Transverse colon (tissue), 4 donors: ENCODE measurements at regions not wholly inside any gene's neighbourhood (a gene's known extent, or its start where the extent isn't known, plus 50 kb on each side); places are given as distances from the start of the nearest gene placed in this dataset.

ENCODE experiments used
- DNase-seq: peaks from one replicate; pipeline ENCODE4 v3.0.0-alpha.2; 2019
- H3K27ac ChIP-seq, 4 donors: fragments of 200-600 bp; sonication (generic); 2 replicates each; pipeline ENCODE4 v1.5.1; 2016 to 2018; ENCODE audit warnings: inconsistent platforms in 4 of 4
- H3K27me3 ChIP-seq: fragments of 200-600 bp; sonication (generic); 2 replicates; pipeline ENCODE4 v1.5.1; 2017; ENCODE audit warnings: inconsistent platforms
- H3K36me3 ChIP-seq, 4 donors: fragments of 200-600 bp; sonication (generic); 2 replicates each; pipeline ENCODE4 v1.5.1; 2017 to 2019; ENCODE audit warnings: inconsistent platforms in 4 of 4
- H3K4me1 ChIP-seq, 4 donors: fragments of 200-600 bp; sonication (generic); 2 replicates each; pipeline ENCODE4 v1.5.1; 2017 to 2020; ENCODE audit warnings: inconsistent platforms in 4 of 4
- H3K4me3 ChIP-seq, 4 donors: fragments of 200-600 bp; sonication (generic); 1 replicate in 1 of 4; 2 replicates in 3 of 4; pipeline versions ENCODE4 v1.5.1 to v1.6.1; 2017 to 2019; ENCODE audit warnings: inconsistent platforms in 4 of 4
- H3K9me3 ChIP-seq, 2 donors: fragments of 200-600 bp; sonication (generic); 2 replicates each; pipeline ENCODE4 v1.5.1; 2017 to 2019; ENCODE audit warnings: inconsistent platforms in 2 of 2
- CTCF ChIP-seq, 5 experiments: fragments of 200-600 bp in 3 of 5; fragments of 450-650 bp in 2 of 5; sonication (generic) in 3 of 5; IDR thresholded peaks; 1 replicate in 2 of 5; 2 replicates in 3 of 5; pipeline ENCODE4 v1.5.1; 2016 to 2017; ENCODE audit warnings: antibody characterized with exemption in 5 of 5, inconsistent platforms in 3 of 5, mild to moderate bottlenecking in 2 of 5, moderate library complexity in 1 of 5
- EP300 ChIP-seq: sonication (generic); formaldehyde crosslinking; IDR thresholded peaks from one replicate; pipeline ENCODE4 v1.6.1; 2017; ENCODE audit warnings: antibody characterized with exemption, low read depth
- POLR2A ChIP-seq: fragments of 450-650 bp; IDR thresholded peaks from one replicate; pipeline ENCODE4 v1.6.1; 2016; ENCODE audit warnings: antibody characterized with exemption, mild to moderate bottlenecking, moderate library complexity
- POLR2AphosphoS5 ChIP-seq, 3 donors: sonication (generic); formaldehyde crosslinking; IDR thresholded peaks; one replicate each; pipeline ENCODE4 v1.6.1; 2016; ENCODE audit warnings: antibody characterized with exemption in 3 of 3
- WGBS, 2 donors: methylation state at CpG; one replicate each; pipeline ENCODE4 v1.1.5; 2018; ENCODE audit warnings: low coverage in 1 of 2; 5-methylcytosine and 5-hydroxymethylcytosine counted together
- in situ Hi-C, 4 donors: fragments of 200-750 bp; cut with MboI; loops; one replicate each; pipeline versions ENCODE4 v1.15.0 to v1.15.1; 2017; ENCODE audit warnings: low sequenced_read_pairs in 3 of 4, low pct_ligation_motif_present in 1 of 4, low pct_unique_long_range_greater_than_20kb in 1 of 4
- intact Hi-C: fragments of 100-400 bp; cut with DNase I; formaldehyde crosslinking; loops from one replicate; pipeline ENCODE4 v1.15.1; 2023; ENCODE audit warnings: low total_unique reads

GRCh38 chr4:111043286-111043685 is 420.4 kb upstream of the PITX2 start:
- no peak for TF ChIP-seq POLR2A
- Histone ChIP-seq H3K4me3 (no peak overlapping the region), H3K27me3 (no peaks in the 10 kb centered on the region), H3K9me3 (no peaks in the 10 kb centered on the region), H3K36me3 (no peaks in the 10 kb centered on the region), H3K27ac (no peak overlapping the region), H3K4me1 (no peaks in the 10 kb centered on the region)
- no peak for DNase-seq
- intact Hi-C loops: no loop called here
- in situ Hi-C loops: no loop called here
- WGBS, 2 donors: 81 to 85% methylated on average over 5 of the region's 5 CpGs

DNA sequence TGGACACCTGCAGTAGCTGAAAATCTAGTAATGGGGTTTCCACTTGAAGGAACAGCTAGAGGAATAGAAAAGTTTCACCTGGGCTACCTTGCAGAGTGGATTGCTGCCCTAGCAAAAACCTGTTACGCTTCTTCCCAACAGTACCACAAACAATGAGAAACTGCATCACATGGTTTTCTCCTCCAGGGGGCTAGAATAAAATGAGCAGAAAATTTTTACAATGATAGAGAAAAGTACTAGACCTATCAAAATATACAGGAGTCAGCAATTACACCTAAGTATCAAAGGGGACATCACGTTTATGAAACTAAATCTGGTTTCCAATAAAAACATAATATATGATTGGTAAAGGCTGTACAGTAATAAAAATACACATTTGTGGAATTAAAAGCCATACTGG is 423.1 kb upstream of the PITX2 start:
- TF ChIP-seq EP300 (no peak), POLR2A (no peak), CTCF (IDR thresholded peaks at IDR 0.05) (no peak), POLR2AphosphoS5 (IDR thresholded peaks at IDR 0.05) (no peak)
- H3K27me3 ChIP-seq: no peaks in the 10 kb centered on the region
- intact Hi-C loops (no loop called here), in situ Hi-C loops (no loop called here)
- no peaks in the 10 kb centered on the region for H3K9me3 ChIP-seq
- 64 to 79% methylated on average over 2 of the region's 2 CpGs for WGBS, 2 donors
- H3K4me1 ChIP-seq: no peaks in the 10 kb centered on the region
- no peak overlapping the region for H3K4me3 ChIP-seq
- H3K27ac ChIP-seq: no peak overlapping the region
- DNase-seq: no peak
- H3K36me3 ChIP-seq: no peaks in the 10 kb centered on the region

DNA sequence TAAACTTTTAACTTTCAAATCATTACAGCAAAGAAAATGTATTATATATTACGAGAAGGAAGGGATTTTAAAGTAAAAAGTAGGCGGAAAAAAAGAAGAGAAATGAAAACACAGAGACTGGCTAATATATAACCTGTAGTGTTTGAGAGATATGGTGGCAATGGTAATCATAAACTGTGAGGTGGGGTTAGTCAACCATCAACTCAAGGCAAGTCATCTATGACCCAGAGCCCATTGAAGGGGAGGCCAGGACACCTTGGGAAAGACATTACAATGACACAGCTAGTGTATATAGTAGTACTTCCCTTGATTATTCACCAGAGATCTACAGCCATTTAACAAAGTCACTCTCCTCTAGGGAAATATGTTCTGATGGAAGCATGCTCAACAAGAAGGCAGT is 423.9 kb upstream of the PITX2 start:
- Histone ChIP-seq H3K4me1 (no peaks in the 10 kb centered on the region), H3K4me3 (no peak overlapping the region), H3K36me3 (no peaks in the 10 kb centered on the region), H3K27ac (no peak overlapping the region), H3K9me3 (no peaks in the 10 kb centered on the region), H3K27me3 (no peaks in the 10 kb centered on the region)
- intact Hi-C loops: no loop called here
- WGBS, 2 donors: 58 to 61% methylated on average over 2 of the region's 2 CpGs
- no peak for TF ChIP-seq POLR2A
- no peak for TF ChIP-seq CTCF (IDR thresholded peaks at IDR 0.05)
- no peak for TF ChIP-seq POLR2AphosphoS5 (IDR thresholded peaks at IDR 0.05)
- TF ChIP-seq EP300: no peak
- in situ Hi-C loops: no loop called here
- DNase-seq: no peak

- Histone ChIP-seq H3K4me1 (no peaks in the 10 kb centered on the region), H3K27me3 (no peaks in the 10 kb centered on the region), H3K9me3 (no peaks in the 10 kb centered on the region), H3K4me3 (no peak overlapping the region), H3K36me3 (no peaks in the 10 kb centered on the region), H3K27ac (no peak overlapping the region)
- WGBS, 2 donors: 80% methylated on average over 3 to 5 of the region's 5 CpGs
- in situ Hi-C loops: no loop called here
- no peak for TF ChIP-seq EP300
- no peak for TF ChIP-seq CTCF (IDR thresholded peaks at IDR 0.05)
- TF ChIP-seq POLR2A: no peak
- no peak for TF ChIP-seq POLR2AphosphoS5 (IDR thresholded peaks at IDR 0.05)
- intact Hi-C loops: no loop called here
- DNase-seq: no peak
Observed at GRCh38 chr4:111048316-111048715, 425.4 kb upstream of the PITX2 start.

GRCh38 chr4:111064342-111064993 is 441.6 kb upstream of the PITX2 start:
- intact Hi-C loops: no loop called here
- H3K9me3 ChIP-seq: no peaks in the 10 kb centered on the region
- 76 to 80% methylated on average over 2 to 4 of the region's 4 CpGs for WGBS, 2 donors
- no peak for DNase-seq
- no peak for TF ChIP-seq EP300
- no peak for TF ChIP-seq CTCF (IDR thresholded peaks at IDR 0.05)
- TF ChIP-seq POLR2A: no peak
- TF ChIP-seq POLR2AphosphoS5 (IDR thresholded peaks at IDR 0.05): no peak
- in situ Hi-C loops: no loop called here
- no peaks in the 10 kb centered on the region for H3K4me1 ChIP-seq
- no peak overlapping the region for H3K27ac ChIP-seq
- no peaks in the 10 kb centered on the region for H3K36me3 ChIP-seq
- no peaks in the 10 kb centered on the region for H3K27me3 ChIP-seq
- no peak overlapping the region for H3K4me3 ChIP-seq
